ENCODE measurements at regions not wholly inside any gene's neighbourhood (a gene's known extent, or its start where the extent isn't known, plus 50 kb on each side); places are given as distances from the start of the nearest gene placed in this dataset.

DNA sequence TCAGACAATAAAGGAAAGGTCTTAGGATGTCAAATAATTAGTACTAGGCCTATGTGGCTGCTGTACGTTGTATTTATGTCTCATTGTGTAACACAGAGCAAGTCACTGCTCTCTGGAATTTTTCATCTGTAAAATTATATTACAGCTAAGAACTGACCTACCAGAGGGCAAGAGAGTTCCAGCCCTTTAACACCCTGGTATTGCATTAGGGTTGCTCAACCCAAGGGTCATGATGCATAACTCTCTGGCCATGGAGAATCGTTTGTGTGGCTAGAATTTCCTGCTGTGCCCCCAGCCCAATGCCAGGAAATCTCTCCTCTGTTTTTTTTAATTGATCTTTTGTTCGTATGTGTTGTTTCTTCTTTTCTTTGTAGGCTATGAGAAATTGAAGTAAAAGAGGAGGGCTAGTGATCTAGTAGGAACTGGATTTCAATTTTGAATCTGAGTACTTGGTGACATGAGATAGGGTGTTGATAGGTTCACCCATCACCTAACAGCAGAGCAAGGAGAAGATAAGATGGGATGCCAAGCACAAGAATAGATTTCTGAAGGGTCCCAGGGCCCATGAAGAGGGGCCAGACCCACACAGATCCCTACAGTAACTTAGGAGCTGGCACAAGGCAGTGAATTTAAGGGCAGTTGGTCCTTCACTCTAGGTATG lies 571.2 kb upstream of the TNP1 start:
- DNase-seq = no peak
- no peak overlapping the region for H3K27ac ChIP-seq (ENCODE audit: low read length)
- no peaks in the 10 kb centered on the region for H3K9me3 ChIP-seq (ENCODE audit: insufficient read depth, low read length, severe bottlenecking)
- no peaks in the 10 kb centered on the region for H4K20me1 ChIP-seq (ENCODE audit: insufficient read depth, low read length)
- TF ChIP-seq, protein P1, sequence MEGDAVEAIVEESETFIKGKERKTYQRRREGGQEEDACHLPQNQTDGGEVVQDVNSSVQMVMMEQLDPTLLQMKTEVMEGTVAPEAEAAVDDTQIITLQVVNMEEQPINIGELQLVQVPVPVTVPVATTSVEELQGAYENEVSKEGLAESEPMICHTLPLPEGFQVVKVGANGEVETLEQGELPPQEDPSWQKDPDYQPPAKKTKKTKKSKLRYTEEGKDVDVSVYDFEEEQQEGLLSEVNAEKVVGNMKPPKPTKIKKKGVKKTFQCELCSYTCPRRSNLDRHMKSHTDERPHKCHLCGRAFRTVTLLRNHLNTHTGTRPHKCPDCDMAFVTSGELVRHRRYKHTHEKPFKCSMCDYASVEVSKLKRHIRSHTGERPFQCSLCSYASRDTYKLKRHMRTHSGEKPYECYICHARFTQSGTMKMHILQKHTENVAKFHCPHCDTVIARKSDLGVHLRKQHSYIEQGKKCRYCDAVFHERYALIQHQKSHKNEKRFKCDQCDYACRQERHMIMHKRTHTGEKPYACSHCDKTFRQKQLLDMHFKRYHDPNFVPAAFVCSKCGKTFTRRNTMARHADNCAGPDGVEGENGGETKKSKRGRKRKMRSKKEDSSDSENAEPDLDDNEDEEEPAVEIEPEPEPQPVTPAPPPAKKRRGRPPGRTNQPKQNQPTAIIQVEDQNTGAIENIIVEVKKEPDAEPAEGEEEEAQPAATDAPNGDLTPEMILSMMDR (IDR thresholded peaks at IDR 0.05; ENCODE audit: borderline replicate concordance, extremely low read depth, low read length, poor library complexity, severe bottlenecking) = no peak
- TF ChIP-seq EZH2 (IDR thresholded peaks at IDR 0.05; ENCODE audit: borderline replicate concordance, low read depth, low read length, severe bottlenecking) = no peak
- H3K9ac ChIP-seq (ENCODE audit: low read depth, low read length) = no peak overlapping the region
- no peak overlapping the region for H3K4me2 ChIP-seq (ENCODE audit: insufficient read depth, low read length)
- H2AFZ ChIP-seq (ENCODE audit: low read depth, low read length) = no peak overlapping the region
- ATAC-seq (ENCODE audit: insufficient read depth, low read depth) = no peak
- no peaks in the 10 kb centered on the region for H3K4me1 ChIP-seq (ENCODE audit: insufficient read depth, low read length)
- H3K36me3 ChIP-seq (ENCODE audit: insufficient read depth, low read length) = no peaks in the 10 kb centered on the region
- H3K27me3 ChIP-seq (ENCODE audit: insufficient read depth, low read length, poor library complexity) = peaks cover 11% of the 10 kb centered on the region
- H3K4me3 ChIP-seq (ENCODE audit: low read depth in 1 of 2, low read length in 2 of 2) = no peak overlapping the region
- no peaks in the 10 kb centered on the region for H3K79me2 ChIP-seq (ENCODE audit: insufficient read depth, low read length)

DNA sequence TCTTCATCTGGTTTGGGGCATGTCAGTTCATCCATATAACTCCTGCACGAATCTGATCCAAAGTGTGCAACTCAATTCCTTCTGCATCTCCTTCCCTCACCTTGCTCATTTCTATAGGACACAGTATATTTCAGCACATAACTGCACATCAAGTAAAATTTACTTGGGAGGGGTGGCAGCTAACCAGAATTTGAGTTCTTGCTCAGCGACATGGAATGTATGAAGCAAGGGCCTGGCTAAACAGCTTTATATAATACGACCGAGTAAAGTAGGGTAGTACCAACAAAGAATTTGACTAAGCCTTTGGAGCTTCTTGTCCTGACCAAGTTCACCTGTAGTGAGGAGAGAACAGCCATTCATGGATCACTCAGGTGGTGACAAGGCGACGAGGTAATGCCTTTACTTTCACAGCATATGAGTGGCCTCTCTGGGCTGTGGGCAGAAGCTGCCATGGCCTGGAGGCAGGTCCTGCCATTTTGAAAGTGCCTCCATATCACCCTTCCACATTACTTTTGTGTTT lies 570.2 kb upstream of the TNP1 start:
- Histone ChIP-seq H3K9me3 (ENCODE audit: insufficient read depth, low read length, severe bottlenecking) (no peaks in the 10 kb centered on the region), H3K9ac (ENCODE audit: low read depth, low read length) (no peak overlapping the region), H3K4me3 (ENCODE audit: low read depth in 1 of 2, low read length in 2 of 2) (no peak overlapping the region), H3K4me2 (ENCODE audit: insufficient read depth, low read length) (no peak overlapping the region), H3K79me2 (ENCODE audit: insufficient read depth, low read length) (no peaks in the 10 kb centered on the region), H4K20me1 (ENCODE audit: insufficient read depth, low read length) (no peaks in the 10 kb centered on the region), H3K36me3 (ENCODE audit: insufficient read depth, low read length) (no peaks in the 10 kb centered on the region), H3K27ac (ENCODE audit: low read length) (no peak overlapping the region), H2AFZ (ENCODE audit: low read depth, low read length) (no peak overlapping the region), H3K27me3 (ENCODE audit: insufficient read depth, low read length, poor library complexity) (peaks cover 11% of the 10 kb centered on the region), H3K4me1 (ENCODE audit: insufficient read depth, low read length) (no peaks in the 10 kb centered on the region)
- no peak for TF ChIP-seq EZH2 (IDR thresholded peaks at IDR 0.05; ENCODE audit: borderline replicate concordance, low read depth, low read length, severe bottlenecking)
- TF ChIP-seq, protein P1 (IDR thresholded peaks at IDR 0.05; ENCODE audit: borderline replicate concordance, extremely low read depth, low read length, poor library complexity, severe bottlenecking) = no peak
- DNase-seq (no peak), ATAC-seq (ENCODE audit: insufficient read depth, low read depth) (no peak)

DNA sequence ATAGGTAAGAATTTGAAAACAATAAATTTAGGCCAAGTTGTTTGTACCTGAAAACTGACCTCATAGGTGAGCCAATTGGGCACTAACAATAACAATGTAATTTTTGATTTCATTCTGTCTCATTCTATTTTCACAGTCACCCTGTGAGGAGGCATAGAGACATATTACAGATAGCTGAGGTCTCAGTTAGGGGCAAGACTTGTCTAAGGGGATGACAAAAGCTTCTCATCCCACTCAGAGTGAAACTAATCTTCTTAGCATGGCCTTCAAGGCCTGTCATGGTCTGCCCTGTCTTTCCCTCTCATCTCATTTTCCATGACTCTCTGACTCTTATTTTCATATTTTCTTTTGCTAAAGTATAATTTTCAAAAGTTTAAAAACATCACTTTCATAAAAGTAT lies 562.0 kb upstream of the TNP1 start:
- TF ChIP-seq EZH2 (IDR thresholded peaks at IDR 0.05; ENCODE audit: borderline replicate concordance, low read depth, low read length, severe bottlenecking) = no peak
- TF ChIP-seq, protein P1 (IDR thresholded peaks at IDR 0.05; ENCODE audit: borderline replicate concordance, extremely low read depth, low read length, poor library complexity, severe bottlenecking) = no peak
- Histone ChIP-seq H3K36me3 (ENCODE audit: insufficient read depth, low read length) (no peaks in the 10 kb centered on the region), H3K79me2 (ENCODE audit: insufficient read depth, low read length) (no peaks in the 10 kb centered on the region), H3K9me3 (ENCODE audit: insufficient read depth, low read length, severe bottlenecking) (no peaks in the 10 kb centered on the region), H3K27me3 (ENCODE audit: insufficient read depth, low read length, poor library complexity) (peaks cover 11% of the 10 kb centered on the region), H4K20me1 (ENCODE audit: insufficient read depth, low read length) (no peaks in the 10 kb centered on the region), H3K4me2 (ENCODE audit: insufficient read depth, low read length) (no peak overlapping the region), H3K9ac (ENCODE audit: low read depth, low read length) (no peak overlapping the region), H3K4me3 (ENCODE audit: low read depth in 1 of 2, low read length in 2 of 2) (no peak overlapping the region), H2AFZ (ENCODE audit: low read depth, low read length) (no peak overlapping the region), H3K4me1 (ENCODE audit: insufficient read depth, low read length) (no peaks in the 10 kb centered on the region), H3K27ac (ENCODE audit: low read length) (no peak overlapping the region)
- DNase-seq (no peak), ATAC-seq (ENCODE audit: insufficient read depth, low read depth) (no peak)
